SK-N-SH (cell line): ENCODE measurements at regions not wholly inside any gene's neighbourhood (a gene's known extent, or its start where the extent isn't known, plus 50 kb on each side); places are given as distances from the start of the nearest gene placed in this dataset.

Experiments
- CTCF ChIA-PET: fragments of 300-600, 350-600 bp; formaldehyde crosslinking; extraction: SDS; loops from one replicate; lab custom pipeline; 2021; lab: Yijun Ruan, JAX
- POLR2A ChIA-PET: fragments of 350-600 bp; sonication (Branson Sonifier 250); formaldehyde crosslinking; extraction: SDS; loops from one replicate; lab custom pipeline; 2020; ENCODE audit warnings: antibody characterized with exemption, inconsistent platforms; lab: Yijun Ruan, JAX
- DNase-seq: peaks from one replicate; pipeline ENCODE4 v3.0.0; 2012
- H2AFZ ChIP-seq: fragments of 200-600 bp; sonication (generic); 2 replicates; pipeline ENCODE4 v1.8.1; 2016; ENCODE audit warnings: antibody characterized with exemption, mild to moderate bottlenecking, low read depth
- H3F3A ChIP-seq: fragments of 200-600 bp; sonication (generic); replicated peaks from 2 replicates; pipeline ENCODE3; 2016; ENCODE audit warnings: antibody characterized with exemption, mild to moderate bottlenecking; ENCODE audit not compliant: insufficient read depth
- H3K27ac ChIP-seq, 2 experiments: fragments of 200-500 bp in 1 of 2; fragments of 200-600 bp in 1 of 2; sonication (Bioruptor generic) in 1 of 2; sonication (generic), shearing (Covaris generic) in 1 of 2; 2 replicates each; pipeline versions ENCODE4 v1.5.1 to v1.6.1; 2014 to 2016; ENCODE audit warnings: low read depth in 2 of 2, inconsistent platforms in 1 of 2, low read length in 1 of 2, mild to moderate bottlenecking in 1 of 2, mixed read lengths in 1 of 2
- H3K27me3 ChIP-seq: fragments of 200-600 bp; sonication (generic), shearing (Covaris generic); 2 replicates; pipeline ENCODE4 v1.6.1; 2016; ENCODE audit warnings: mixed run types; ENCODE audit not compliant: insufficient read depth
- H3K36me3 ChIP-seq, 2 experiments: fragments of 200-500 bp in 1 of 2; fragments of 200-600 bp in 1 of 2; sonication (Bioruptor generic) in 1 of 2; sonication (generic) in 1 of 2; replicated peaks in 1 of 2; 2 replicates each; pipeline versions ENCODE3 to v1.5.1; 2014 to 2016; ENCODE audit warnings: low read length in 1 of 2, mild to moderate bottlenecking in 1 of 2; ENCODE audit not compliant: insufficient read depth in 2 of 2, control insufficient read depth in 1 of 2
- H3K4me1 ChIP-seq, 2 experiments: fragments of 200-500 bp in 1 of 2; fragments of 200-600 bp in 1 of 2; sonication (Bioruptor generic) in 1 of 2; sonication (generic), shearing (Covaris generic) in 1 of 2; 2 replicates each; pipeline versions ENCODE4 v1.5.1 to v1.6.1; 2014 to 2016; ENCODE audit warnings: low read depth in 1 of 2, low read length in 1 of 2, mixed run types in 1 of 2; ENCODE audit not compliant: insufficient read depth in 2 of 2, control insufficient read depth in 1 of 2
- H3K4me2 ChIP-seq: fragments of 200-600 bp; sonication (generic), shearing (Covaris generic); 2 replicates; pipeline ENCODE4 v1.6.1; 2017; ENCODE audit warnings: mixed run types
- H3K4me3 ChIP-seq, 2 experiments: fragments of 200-500 bp in 1 of 2; fragments of 200-600 bp in 1 of 2; sonication (Bioruptor generic) in 1 of 2; sonication (generic), shearing (Covaris generic) in 1 of 2; 2 replicates each; pipeline versions ENCODE4 v1.5.1 to v1.8.1; 2014 to 2016; ENCODE audit warnings: low read depth in 2 of 2, inconsistent platforms in 1 of 2, low read length in 1 of 2, mild to moderate bottlenecking in 1 of 2, mixed read lengths in 1 of 2, moderate library complexity in 1 of 2
- H3K79me2 ChIP-seq: fragments of 200-600 bp; sonication (generic); 2 replicates; pipeline ENCODE4 v1.8.1; 2017; ENCODE audit warnings: mild to moderate bottlenecking; ENCODE audit not compliant: insufficient read depth
- H3K9ac ChIP-seq: fragments of 200-600 bp; sonication (generic); 2 replicates; pipeline ENCODE4 v1.6.1; 2017; ENCODE audit warnings: mixed run types
- H3K9me2 ChIP-seq: fragments of 200-600 bp; sonication (generic); 2 replicates; pipeline ENCODE4 v1.6.1; 2017; ENCODE audit warnings: mixed run types
- H3K9me3 ChIP-seq: fragments of 200-600 bp; sonication (generic); 2 replicates; pipeline ENCODE4 v1.6.1; 2017; ENCODE audit warnings: mixed run types, mild to moderate bottlenecking, moderate library complexity
- H4K20me1 ChIP-seq: fragments of 200-600 bp; sonication (generic); 2 replicates; pipeline ENCODE4 v1.6.1; 2017; ENCODE audit warnings: mild to moderate bottlenecking, mixed run types; ENCODE audit not compliant: insufficient read depth
- CHD2 ChIP-seq: fragments of 150-350 bp; IDR thresholded peaks from 2 replicates; pipeline ENCODE4 v1.6.1; 2018; ENCODE audit warnings: low read length; ENCODE audit not compliant: partially characterized antibody
- ELF1 ChIP-seq: IDR thresholded peaks from 2 replicates; pipeline ENCODE4 v1.4.0; 2012
- EP300 ChIP-seq, 2 experiments: IDR thresholded peaks; 2 replicates each; pipeline versions ENCODE4 v1.4.0 to v1.6.1; 2012; ENCODE audit warnings: borderline replicate concordance in 1 of 2, low read depth in 1 of 2, low read length in 1 of 2
- EZH2phosphoT487 ChIP-seq: fragments of 200-600 bp; sonication (generic); IDR thresholded peaks from 2 replicates; pipeline ENCODE4 v1.6.1; 2017; ENCODE audit warnings: low read depth, mixed run types, mild to moderate bottlenecking, antibody characterized with exemption, moderate library complexity, borderline replicate concordance
- FOSL2 ChIP-seq: IDR thresholded peaks from 2 replicates; pipeline ENCODE4 v1.4.0; 2012; ENCODE audit warnings: low read depth, mild to moderate bottlenecking, moderate library complexity, borderline replicate concordance
- FOXM1 ChIP-seq: IDR thresholded peaks from 2 replicates; pipeline ENCODE4 v1.4.0; 2012; ENCODE audit warnings: low read depth, mild to moderate bottlenecking
- GABPA ChIP-seq: IDR thresholded peaks from 2 replicates; pipeline ENCODE4 v1.4.0; 2012; ENCODE audit warnings: low read depth, mild to moderate bottlenecking
- IRF3 ChIP-seq: fragments of 150-350 bp; IDR thresholded peaks from 2 replicates; pipeline ENCODE4 v1.6.1; 2016; ENCODE audit warnings: mild to moderate bottlenecking, low read depth, low read length
- MEF2A ChIP-seq: IDR thresholded peaks from 2 replicates; pipeline ENCODE4 v1.4.0; 2012; ENCODE audit warnings: low read depth, borderline replicate concordance
- NFIC ChIP-seq: IDR thresholded peaks from 2 replicates; pipeline ENCODE4 v1.4.0; 2012; ENCODE audit warnings: borderline replicate concordance
- NRF1 ChIP-seq: IDR thresholded peaks from 2 replicates; pipeline ENCODE4 v1.6.1; 2012; ENCODE audit warnings: low read depth, mild to moderate bottlenecking, low read length
- PBX3 ChIP-seq: IDR thresholded peaks from 2 replicates; pipeline ENCODE4; 2012
- POLR2AphosphoS5 ChIP-seq: IDR thresholded peaks from 2 replicates; pipeline ENCODE4 v1.6.1; 2012; ENCODE audit warnings: low read depth, low read length
- RCOR1 ChIP-seq: fragments of 150-350 bp; IDR thresholded peaks from 2 replicates; pipeline ENCODE4 v1.6.1; 2017; ENCODE audit warnings: antibody characterized with exemption, low read length
- REST ChIP-seq: IDR thresholded peaks from 2 replicates; pipeline ENCODE4 v1.6.1; 2012; ENCODE audit warnings: mild to moderate bottlenecking, low read depth, low read length, moderate library complexity
- RFX5 ChIP-seq: IDR thresholded peaks from 2 replicates; pipeline ENCODE4 v1.6.1; 2012; ENCODE audit warnings: mild to moderate bottlenecking, improper control_type of control experiment, low read length
- RXRA ChIP-seq: IDR thresholded peaks from 2 replicates; pipeline ENCODE4 v1.4.0; 2012; ENCODE audit warnings: low read depth, mild to moderate bottlenecking, borderline replicate concordance
- SIN3A ChIP-seq: IDR thresholded peaks from 2 replicates; pipeline ENCODE4 v1.6.1; 2012; ENCODE audit warnings: low read depth, mild to moderate bottlenecking, low read length, moderate library complexity, borderline replicate concordance
- SMC3 ChIP-seq: IDR thresholded peaks from 2 replicates; pipeline ENCODE4 v1.6.1; 2012; ENCODE audit warnings: low read depth, low read length, improper control_type of control experiment
- TEAD4 ChIP-seq: IDR thresholded peaks from 2 replicates; pipeline ENCODE4 v1.4.0; 2012; ENCODE audit warnings: mild to moderate bottlenecking, borderline replicate concordance; ENCODE audit not compliant: insufficient read depth
- USF2 ChIP-seq: fragments of 150-350 bp; IDR thresholded peaks from 2 replicates; pipeline ENCODE4 v1.6.1; 2017; ENCODE audit warnings: antibody characterized with exemption, low read length, low read depth, borderline replicate concordance
- YY1 ChIP-seq: IDR thresholded peaks from 2 replicates; pipeline ENCODE4 v1.4.0; 2012; ENCODE audit warnings: low read depth, mild to moderate bottlenecking
- ZBTB33 ChIP-seq: IDR thresholded peaks from 2 replicates; pipeline ENCODE4 v1.4.0; 2012; ENCODE audit warnings: low read depth, borderline replicate concordance
- WGBS: methylation state at CpG from one replicate; pipeline ENCODE4 v1.1.6; 2017; ENCODE audit warnings: low lambda C conversion rate; 5-methylcytosine and 5-hydroxymethylcytosine counted together
- TF ChIP-seq, protein P1 (sequence below): IDR thresholded peaks from 2 replicates; pipeline ENCODE4 v1.4.0; 2012; ENCODE audit warnings: low read depth, borderline replicate concordance
- TF ChIP-seq, protein P2 (sequence below): IDR thresholded peaks from 2 replicates; pipeline ENCODE4 v1.4.0; 2012; ENCODE audit warnings: low read depth

- H3K4me2 ChIP-seq: no peak overlapping the region
- DNase-seq: peak; percentile 55
- no peak overlapping the region for H3K9ac ChIP-seq
- H3F3A ChIP-seq: no peaks in the 10 kb centered on the region
- no peaks in the 10 kb centered on the region for H3K79me2 ChIP-seq
- no peak overlapping the region for H2AFZ ChIP-seq
- H3K9me3 ChIP-seq: no peaks in the 10 kb centered on the region
- POLR2A ChIA-PET: interaction anchor here (1.2 kb wide), 1 partner anchor 214 kb away, joined by 5 read pairs; the partner anchor contains the start of gene CTNNB1
- no peak overlapping the region for H3K4me3 ChIP-seq
- peaks cover 0 to 16% of the 10 kb centered on the region in 2 experiments; a peak in 2 of 4 replicates for H3K4me1 ChIP-seq
- no peaks in the 10 kb centered on the region for H3K9me2 ChIP-seq
- H4K20me1 ChIP-seq: no peaks in the 10 kb centered on the region
- H3K36me3 ChIP-seq: no peaks in the 10 kb centered on the region
- CTCF ChIA-PET: interaction anchor here (1.3 kb wide), 1 partner anchor 400 kb away, joined by 5 read pairs; no protein-coding TSS in a partner anchor
- H3K27me3 ChIP-seq: no peaks in the 10 kb centered on the region
- WGBS: 26% methylated on average over 2 of the region's 2 CpGs
- no peak overlapping the region; a peak in 1 of 4 replicates for H3K27ac ChIP-seq
- TF ChIP-seq PBX3 (no peak), IRF3 (no peak), NFIC (no peak; the same call in 1 of the 2 replicates), SIN3A (no peak), USF2 (no peak), YY1 (no peak), RXRA (no peak), MEF2A (no peak), SMC3 (no peak), FOXM1 (no peak), ZBTB33 (no peak), CHD2 (no peak), GABPA (no peak), POLR2AphosphoS5 (no peak), FOSL2 (no peak), NRF1 (no peak), REST (no peak), ELF1 (no peak), EZH2phosphoT487 (no peak), EP300 (IDR thresholded peaks at IDR 0.05; ENCODE audit: borderline replicate concordance in 1 of 2, low read depth in 1 of 2, low read length in 1 of 2) (peak in 1 of 2 experiments; percentile 91; a peak in 2 of 4 replicates), RFX5 (no peak), TEAD4 (no peak), RCOR1 (peak; percentile 91)
- TF ChIP-seq, protein P1, sequence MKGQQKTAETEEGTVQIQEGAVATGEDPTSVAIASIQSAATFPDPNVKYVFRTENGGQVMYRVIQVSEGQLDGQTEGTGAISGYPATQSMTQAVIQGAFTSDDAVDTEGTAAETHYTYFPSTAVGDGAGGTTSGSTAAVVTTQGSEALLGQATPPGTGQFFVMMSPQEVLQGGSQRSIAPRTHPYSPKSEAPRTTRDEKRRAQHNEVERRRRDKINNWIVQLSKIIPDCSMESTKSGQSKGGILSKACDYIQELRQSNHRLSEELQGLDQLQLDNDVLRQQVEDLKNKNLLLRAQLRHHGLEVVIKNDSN: no peak
- TF ChIP-seq, protein P2, sequence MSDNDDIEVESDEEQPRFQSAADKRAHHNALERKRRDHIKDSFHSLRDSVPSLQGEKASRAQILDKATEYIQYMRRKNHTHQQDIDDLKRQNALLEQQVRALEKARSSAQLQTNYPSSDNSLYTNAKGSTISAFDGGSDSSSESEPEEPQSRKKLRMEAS: no peak
These were observed 214.1 kb upstream of the CTNNB1 start for GRCh38 chr3:40985195-40985594.
